GM18867 (cell line): ENCODE measurements at regions not wholly inside any gene's neighbourhood (a gene's known extent, or its start where the extent isn't known, plus 50 kb on each side); places are given as distances from the start of the nearest gene placed in this dataset.

Experiments used
- ATAC-seq: cut with Tn5 transposase; IDR thresholded peaks from one replicate; pipeline ENCODE4 v1.9.1; 2021; ENCODE audit warnings: mild to moderate bottlenecking, moderate library complexity; ENCODE audit not compliant: unreplicated experiment

DNA sequence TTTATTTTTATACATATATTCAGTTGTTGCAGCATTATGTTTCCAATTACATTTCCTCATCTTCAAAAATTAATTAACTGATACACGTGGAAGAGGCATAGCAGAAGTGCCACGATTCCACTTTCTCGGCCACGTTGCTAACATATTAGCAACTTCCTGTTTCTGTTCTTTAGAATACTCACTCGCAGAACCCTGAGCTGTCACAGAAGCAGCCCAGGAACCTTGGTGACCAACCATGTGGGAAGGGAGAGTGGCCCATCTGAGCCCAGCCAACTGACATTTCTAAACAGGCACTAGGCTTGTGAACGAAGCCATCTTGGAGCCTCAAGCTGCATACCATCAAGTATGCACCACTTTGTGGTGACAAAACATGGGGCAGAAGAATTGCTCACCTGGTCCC lies 350.1 kb downstream of the CBLN2 start:
- no peak for ATAC-seq

DNA sequence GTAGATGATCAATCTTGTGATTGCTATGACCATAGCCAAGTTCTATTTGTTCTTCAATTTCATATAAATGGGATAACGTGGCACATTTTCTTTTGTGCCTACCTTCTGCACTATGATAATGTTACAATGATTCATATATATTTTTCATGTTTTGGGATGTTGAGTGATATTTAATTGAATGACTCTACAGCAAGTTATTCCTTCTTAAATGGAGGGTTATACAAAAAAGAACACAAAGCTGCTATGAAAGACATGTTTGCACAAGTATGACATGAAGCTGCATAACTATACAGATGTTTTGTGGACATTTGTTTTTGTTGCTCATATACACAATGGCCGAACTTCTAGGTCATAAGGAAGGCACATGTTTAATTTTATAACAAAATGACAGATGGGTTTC lies 356.2 kb downstream of the CBLN2 start:
- ATAC-seq, result no peak

DNA sequence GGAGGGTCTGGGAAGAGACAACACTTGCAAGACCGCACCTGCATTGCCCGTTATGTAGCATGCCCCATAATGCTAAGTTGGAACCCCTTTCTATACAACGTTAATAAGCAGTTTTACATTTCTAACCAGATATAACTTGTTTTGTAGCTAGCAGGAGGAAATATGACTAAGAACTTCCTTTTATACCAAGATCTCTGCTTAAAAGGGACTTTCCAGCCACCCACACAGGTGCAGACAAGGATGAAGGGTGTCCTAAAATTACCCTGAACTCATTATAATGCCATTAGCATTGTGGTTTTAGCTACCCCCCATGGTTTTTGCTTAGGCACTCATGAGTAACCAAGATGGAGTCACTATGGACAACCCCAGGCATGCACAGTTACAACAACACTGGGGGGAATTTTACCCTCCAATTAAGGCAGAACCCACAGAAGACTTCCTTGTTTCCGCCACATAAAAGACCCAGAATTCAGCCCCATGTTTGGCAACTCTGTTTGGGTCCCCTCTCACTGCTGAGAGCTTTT lies 362.8 kb downstream of the CBLN2 start:
- peak; percentile 79 for ATAC-seq

DNA sequence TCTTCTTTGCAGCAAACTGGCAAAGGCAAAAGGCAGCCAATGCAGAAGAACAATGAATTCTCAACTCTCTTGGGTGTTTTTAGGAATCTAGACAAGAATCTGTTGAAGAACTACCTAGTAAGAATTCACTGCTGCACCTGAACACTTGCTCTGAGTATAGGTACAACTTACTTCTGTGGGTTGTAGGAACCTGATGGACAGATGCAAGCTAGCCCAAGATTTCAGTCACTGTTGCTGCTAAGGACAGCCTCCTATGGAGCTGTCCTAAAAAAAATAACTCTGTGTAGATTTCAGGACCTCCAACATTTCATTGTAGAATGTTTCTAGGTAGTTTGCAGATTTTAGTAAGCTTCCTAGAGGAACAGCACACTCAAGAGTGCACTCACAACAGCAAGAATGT lies 363.5 kb downstream of the CBLN2 start:
- no peak for ATAC-seq

DNA sequence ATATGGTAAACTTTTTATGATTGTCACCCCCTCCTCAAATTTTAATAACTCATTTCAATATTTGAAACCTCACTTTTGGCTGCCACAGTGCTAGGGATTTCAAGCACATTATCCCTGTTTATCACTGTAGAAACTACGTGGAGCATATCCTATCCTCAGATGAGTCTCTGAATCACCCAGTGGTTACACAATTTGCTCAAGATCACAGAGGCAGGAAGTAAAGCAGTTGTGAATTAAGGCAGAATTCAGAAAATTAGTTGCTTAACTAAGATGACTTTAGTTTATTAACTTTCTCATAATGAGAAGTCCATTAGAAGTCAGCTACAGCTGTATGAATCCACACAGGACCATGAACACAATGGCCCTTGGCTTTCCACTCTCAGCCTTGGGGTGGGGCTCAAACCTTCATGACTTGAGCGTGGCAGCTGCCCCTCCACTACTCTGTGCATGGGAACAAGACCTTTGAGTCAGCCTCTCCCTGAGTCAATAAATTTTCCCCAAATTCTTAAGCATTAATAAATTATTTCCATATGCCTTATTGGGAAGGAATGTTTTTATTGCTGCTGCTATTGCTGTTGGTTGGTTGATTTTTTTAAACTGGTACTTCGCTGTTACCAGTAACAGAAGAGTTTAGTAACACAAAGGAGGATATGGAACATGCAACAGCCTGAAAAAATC lies 369.0 kb downstream of the CBLN2 start:
- no peak for ATAC-seq

DNA sequence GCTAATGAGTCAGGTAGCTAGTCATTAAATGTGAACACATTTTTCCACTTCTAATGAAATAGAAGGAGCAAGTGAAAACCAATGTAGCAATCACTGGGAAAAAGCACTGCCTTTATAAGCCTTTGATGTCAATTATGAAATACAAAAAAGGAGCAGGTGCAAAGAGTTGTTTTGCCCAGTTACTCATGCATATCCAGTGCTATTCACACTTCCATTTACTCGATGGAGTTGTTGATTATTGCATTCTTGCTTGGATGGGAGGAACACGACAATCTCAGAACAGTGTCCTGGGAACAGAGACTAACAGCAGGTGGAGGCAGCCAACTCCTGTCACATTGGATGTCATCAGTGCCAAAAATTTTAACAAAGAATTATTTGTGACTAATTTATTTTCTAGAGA lies 372.5 kb downstream of the CBLN2 start:
- ATAC-seq, result no peak

DNA sequence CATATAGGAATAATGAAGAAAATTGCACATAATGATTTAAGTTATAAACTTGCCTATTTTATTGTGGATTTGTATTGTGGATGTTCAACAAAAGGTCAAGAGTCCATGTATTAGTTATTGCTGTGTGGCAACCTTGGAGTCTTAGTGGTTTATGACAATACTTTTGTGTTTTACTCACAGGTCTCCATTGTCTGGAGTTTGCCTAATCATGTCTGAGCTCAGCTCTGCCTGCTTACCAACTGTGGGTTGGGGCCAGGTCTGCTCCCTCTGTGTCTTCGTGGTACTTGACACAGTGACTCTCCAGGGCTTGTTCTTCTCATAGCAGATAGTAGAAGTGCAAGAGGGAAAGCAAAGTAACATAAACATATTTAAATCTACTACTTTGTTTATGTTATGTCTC lies 382.5 kb downstream of the CBLN2 start:
- ATAC-seq, result no peak

DNA sequence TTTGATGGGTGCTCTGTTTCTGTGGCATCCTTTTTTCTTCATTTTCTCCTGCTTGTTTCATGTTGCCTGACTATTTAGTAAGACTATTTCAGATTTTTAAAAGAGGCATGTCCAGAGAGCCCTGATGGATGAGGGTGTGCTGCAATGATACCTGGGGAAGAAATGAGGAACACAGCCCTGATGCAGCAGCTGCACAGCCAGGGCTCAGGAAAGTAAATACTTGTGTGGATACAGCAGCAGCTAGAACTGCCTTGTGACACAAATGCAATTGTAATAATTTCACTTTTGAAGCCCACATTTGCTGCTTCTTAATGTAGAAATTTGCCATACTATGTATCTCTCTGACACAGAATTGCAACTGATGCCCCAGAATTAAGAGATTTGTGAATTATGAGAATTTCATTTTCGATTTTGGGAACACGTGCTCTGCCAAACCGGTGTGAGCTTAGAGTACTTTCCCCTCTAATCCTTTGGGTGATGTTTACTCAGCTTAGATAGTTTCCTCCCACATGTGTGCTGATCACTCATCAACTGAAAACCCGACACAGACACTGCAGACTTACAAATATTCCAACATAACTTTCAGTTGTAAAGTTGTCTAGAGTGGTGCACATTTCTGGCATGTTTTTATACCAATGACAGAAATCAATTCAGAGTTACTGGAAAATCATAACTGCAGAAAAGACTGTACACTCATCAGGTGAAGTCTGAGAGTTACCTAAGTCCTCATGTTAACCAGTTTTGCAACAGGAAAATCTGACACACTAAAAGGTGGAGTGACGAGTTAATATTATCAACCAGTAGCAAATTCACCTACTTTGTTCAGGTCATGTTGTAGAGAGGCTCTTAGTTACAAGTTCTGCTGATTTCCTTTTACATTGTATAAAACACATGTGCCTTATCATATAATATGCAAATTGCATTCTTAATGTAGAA lies 383.4 kb downstream of the CBLN2 start:
- peak; percentile 62 for ATAC-seq

DNA sequence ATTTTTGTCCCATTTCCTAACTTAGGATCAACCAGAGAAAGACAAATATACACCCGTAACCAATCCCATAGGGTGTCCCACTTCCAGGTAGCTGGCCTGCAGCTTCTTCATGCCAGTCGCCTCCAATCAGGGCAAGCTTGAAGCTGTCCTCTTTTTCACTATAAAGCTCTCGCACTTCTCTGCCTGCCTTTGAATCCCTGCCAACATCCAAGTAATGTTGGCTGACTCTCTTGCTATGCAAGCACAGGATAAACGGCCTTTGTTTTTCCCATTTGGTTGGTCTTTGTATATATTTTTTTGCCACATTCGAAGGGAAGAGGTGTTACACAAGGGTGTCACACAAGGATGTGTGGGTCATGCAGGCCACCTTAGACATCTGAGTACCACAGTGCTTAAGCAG lies 388.8 kb downstream of the CBLN2 start:
- no peak for ATAC-seq

DNA sequence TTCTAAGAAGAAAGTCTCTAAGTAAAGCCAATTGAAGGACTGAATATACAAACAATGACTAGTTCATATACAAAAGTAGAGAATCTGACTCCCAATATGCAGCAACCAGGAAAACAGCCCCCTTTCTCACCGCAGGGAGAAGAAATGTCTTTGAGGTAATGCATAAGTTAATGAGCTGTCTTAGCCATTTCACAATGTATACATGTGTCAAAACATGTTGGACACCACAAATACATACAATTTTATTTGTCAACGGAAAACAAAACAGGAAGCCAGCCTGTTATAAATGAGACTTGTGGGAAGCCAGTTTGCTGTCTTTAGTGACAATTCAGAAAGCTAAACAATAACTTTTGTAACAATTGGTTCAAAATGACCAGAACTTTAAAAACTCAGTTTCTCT lies 389.2 kb downstream of the CBLN2 start:
- ATAC-seq, result no peak

DNA sequence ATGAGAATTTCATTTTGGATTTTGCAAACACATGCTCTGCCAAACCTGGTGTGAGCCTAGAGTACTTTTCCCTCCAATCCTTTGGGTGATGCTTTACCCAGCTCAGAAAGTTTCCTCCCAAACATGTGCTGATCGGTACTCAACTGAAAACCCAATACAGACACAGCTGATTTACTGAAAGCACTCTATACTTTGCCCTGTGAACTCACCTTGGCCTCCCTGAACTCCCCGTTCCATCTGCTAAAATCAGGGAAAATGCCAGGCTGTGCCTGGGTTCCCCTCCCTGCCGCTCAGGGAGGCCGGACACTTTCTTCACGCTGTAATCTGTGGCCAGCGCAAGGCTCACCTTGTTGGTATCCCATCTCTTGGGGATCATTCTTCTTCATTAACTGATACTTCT lies 391.2 kb downstream of the CBLN2 start:
- no peak for ATAC-seq

DNA sequence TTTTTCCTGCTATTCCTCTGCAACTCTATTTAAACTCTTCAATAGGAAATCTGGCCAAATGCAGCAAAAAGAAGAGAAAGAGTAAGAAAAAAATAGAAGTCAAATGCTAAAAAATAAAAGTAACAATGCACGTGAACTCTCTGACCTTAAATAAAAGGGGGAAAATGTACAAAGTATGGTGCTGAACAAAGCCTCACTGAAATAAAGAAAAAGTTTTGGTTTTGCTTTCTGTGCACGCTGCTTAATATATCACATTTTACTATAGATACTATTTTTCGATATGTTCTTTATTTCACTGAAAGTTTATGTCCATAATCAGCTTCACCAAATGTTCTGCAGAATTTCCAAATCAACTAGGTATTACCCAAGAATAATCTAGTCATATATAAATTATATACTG lies 396.3 kb downstream of the CBLN2 start:
- no peak for ATAC-seq

DNA sequence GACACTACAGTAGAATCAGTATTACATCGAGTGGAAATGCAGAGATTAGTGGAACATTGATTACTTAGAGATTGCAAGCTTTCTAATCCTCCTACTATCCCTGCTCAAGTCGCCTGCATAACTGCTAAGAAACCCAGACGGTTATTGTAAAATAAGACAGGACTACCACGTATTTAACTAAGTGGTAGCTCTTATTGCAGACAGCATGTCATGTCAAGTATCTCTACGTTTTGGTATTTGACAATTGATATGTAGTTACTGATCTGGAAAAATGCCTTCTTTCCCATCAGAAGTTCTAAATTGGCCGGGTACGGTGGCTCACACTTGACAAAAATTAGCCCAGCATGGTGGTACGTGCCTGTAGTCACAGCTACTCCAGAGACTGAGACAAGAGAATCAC lies 404.1 kb downstream of the CBLN2 start:
- ATAC-seq, result no peak

DNA sequence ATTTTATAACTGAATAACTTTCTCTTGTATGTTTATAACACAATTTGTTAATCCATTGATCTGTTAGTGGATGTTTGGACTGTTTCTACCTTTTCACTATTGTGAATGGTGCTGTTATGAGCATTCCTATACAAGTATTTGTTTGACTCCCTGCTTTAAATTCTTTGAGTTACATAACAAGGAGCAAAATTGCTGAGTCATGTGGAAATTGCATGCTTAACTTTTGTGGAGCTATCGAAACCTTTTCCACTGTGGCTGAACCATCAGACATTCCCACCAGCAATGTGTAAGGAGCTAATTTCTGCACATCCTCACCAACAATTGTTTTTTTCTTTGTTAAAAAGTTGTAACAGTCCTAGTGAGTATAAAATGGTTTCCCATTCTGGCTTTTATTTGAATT lies 415.5 kb downstream of the CBLN2 start:
- ATAC-seq, result no peak

DNA sequence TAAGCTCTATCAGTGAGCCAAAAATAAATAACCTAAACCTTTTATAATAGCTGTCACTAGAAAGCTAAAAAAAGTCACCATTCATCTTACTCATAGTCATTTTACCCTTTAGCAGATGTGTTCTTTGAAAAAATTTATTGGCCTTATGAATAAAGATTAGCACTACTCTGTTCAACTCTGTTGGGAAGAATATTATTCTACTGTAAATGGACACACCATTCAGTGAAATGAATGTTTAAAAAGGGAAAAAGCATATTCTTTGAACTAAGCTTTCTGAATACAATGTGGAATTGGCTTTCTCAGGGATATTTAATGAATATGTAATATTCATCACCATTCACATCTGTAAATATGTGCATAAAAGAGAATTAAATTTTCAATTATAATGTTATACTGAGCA lies 422.0 kb downstream of the CBLN2 start:
- no peak for ATAC-seq

DNA sequence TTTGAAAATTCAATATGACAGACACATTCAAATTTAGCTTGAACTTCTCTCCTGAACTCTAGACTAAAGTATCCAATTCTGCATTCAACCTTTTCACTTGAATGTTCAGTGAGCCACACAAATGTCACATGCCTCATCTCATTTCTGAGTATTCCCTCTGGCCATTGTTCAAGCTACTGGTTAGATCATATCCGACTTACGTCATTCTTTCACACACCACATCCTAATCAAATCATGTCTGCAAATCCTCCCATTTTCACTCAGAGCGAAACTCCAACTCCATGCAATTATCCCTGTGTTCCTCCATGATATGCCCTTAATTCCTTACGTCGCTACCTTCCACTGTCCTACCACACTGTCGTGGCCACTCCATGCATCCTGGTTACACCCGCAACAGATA lies 425.1 kb downstream of the CBLN2 start:
- ATAC-seq, result no peak

DNA sequence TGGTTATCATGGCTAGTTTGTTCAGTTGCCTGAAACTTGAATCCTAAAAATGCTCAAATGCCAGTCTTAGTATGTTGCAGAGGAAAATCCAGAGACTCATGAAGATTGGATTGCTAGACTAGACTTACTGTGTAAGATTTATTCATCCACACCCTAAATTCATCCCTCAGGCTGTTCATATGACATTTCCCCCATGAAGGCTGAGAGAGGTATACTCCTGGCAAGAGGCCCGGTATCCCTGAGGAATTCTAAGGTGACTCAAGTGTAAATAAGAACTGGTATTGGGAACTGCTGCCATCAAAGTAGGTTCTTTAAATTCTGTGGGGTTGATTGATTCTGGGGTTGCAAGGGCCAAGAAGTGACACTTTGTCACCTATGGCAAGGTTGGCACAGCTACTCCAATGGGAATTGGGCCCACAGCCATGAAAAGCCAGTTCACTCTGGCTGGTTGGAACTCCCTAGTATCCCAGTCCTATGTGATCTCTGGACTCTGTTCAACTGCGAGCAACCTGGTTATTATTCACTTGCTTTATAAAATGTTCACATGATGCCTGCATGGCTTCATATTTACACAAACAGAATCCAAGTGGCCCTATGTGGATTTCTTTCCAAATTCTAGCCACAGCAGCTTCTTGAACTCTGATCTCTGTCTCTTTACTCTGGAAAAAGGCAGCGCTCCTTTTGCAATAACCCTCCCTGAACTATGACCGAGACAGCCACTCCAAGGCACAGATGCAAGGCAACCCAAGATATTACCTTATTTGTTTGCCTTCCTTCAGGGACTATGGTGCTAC lies 429.1 kb downstream of the CBLN2 start:
- no peak for ATAC-seq

DNA sequence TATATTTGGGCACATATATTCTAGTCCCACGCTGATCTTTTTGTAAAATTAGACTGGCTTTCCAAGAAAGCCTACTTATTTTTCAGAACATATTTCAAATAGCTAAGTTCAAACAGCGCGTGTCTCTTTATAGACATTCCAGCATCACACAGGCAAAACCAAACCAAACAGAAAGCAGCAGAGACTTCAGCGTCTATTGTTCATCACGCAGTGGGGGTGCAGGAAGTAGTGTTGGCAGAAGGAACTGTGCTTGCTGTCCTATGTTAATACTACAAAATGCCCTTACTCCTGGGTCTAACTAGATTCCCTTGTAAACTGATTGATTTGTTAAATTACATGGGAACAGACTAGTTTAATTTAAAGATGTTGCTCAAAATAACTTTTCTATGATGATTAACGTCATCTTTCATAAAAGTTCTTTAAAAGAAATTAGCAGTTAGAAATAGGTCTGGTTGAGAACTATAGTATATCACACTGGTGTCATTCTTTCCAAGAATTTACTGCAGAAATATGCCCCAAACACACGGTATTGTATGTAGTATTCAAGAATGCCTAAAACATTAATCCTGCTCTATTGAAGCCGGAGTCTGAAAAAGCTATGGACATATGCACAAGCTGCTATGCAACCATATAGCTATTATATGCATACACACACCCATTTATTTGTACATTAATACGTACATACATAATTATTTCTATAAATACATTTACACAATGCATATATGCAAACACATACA lies 436.3 kb downstream of the CBLN2 start:
- ATAC-seq, result no peak

DNA sequence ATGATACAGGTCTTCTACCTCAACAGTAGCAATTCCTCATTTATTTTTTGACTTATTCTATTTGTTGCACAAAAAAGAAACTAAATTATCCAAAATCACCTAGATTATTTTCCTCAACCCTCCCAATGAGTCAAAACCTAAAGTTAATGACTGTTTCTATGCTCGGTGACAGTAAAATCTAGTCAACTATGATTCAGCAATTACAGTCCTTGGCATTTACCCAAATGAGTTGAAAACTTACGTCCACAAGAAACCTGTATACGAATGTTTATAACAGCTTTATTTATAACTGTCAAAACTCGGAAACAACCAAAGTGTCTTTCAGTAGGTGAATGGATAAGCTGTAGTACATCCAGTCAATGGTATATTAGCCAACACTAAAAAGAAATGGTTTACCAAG lies 439.3 kb downstream of the CBLN2 start:
- no peak for ATAC-seq

DNA sequence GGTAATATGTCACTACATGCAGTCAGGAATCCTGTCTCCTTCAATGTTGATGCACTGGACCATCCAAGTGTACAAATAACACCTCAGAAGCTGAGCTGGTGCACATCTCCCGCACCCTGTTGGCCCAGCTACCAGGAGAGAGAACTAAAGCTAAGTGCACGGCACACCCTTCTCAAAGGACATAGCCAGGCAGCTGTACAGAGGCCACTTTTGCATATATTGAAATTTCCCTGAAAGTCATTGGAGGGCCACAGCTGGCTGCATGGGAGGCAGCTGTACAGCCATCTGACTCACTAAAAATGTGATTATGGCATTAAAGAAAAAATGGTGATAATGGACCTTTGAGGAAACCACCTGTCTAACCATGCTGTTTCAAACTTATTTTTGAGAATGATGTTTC lies 441.7 kb downstream of the CBLN2 start:
- ATAC-seq, result no peak
